GM23338 (cell line): ENCODE measurements at regions not wholly inside any gene's neighbourhood (a gene's known extent, or its start where the extent isn't known, plus 50 kb on each side); places are given as distances from the start of the nearest gene placed in this dataset.

ENCODE experiments used
- ATAC-seq: fragments of 200-7000 bp; cut with Tn5 transposase; 3 replicates; pipeline ENCODE4 v1.9.1; 2020
- DNase-seq: peaks from one replicate; pipeline ENCODE4 v3.0.0-alpha.2; 2015; ENCODE audit warnings: low spot score
- H2AFZ ChIP-seq: fragments of 200-600 bp; sonication (generic); 2 replicates; pipeline ENCODE4 v1.8.0; 2016; ENCODE audit warnings: antibody characterized with exemption, mild to moderate bottlenecking, moderate library complexity
- H3F3A ChIP-seq: fragments of 200-600 bp; sonication (generic); replicated peaks from 2 replicates; pipeline ENCODE4 v1.8.0; 2017; ENCODE audit warnings: antibody characterized with exemption, mixed run types, low read depth
- H3K27ac ChIP-seq: fragments of 200-600 bp; sonication (generic); 2 replicates; pipeline ENCODE4 v1.6.1; 2016; ENCODE audit warnings: low read depth
- H3K27me3 ChIP-seq: fragments of 200-600 bp; sonication (generic); 2 replicates; pipeline ENCODE4 v1.8.0; 2016; ENCODE audit warnings: mild to moderate bottlenecking, mixed run types, moderate library complexity; ENCODE audit not compliant: insufficient read depth
- H3K36me3 ChIP-seq: fragments of 200-600 bp; sonication (generic); 2 replicates; pipeline ENCODE4 v1.8.0; 2016; ENCODE audit warnings: mild to moderate bottlenecking; ENCODE audit not compliant: insufficient read depth
- H3K4me1 ChIP-seq: fragments of 200-600 bp; sonication (generic); 2 replicates; pipeline ENCODE4 v1.8.0; 2016; ENCODE audit warnings: mild to moderate bottlenecking, moderate library complexity; ENCODE audit not compliant: insufficient read depth
- H3K4me2 ChIP-seq: fragments of 200-600 bp; sonication (generic); 2 replicates; pipeline ENCODE4 v1.7.1; 2017; ENCODE audit warnings: mixed run types
- H3K4me3 ChIP-seq: fragments of 200-600 bp; sonication (generic); 2 replicates; pipeline ENCODE4 v1.6.1; 2016; ENCODE audit warnings: mixed run types
- H3K79me2 ChIP-seq: fragments of 200-600 bp; sonication (generic); replicated peaks from 2 replicates; pipeline ENCODE4 v1.8.0; 2017; ENCODE audit warnings: mild to moderate bottlenecking; ENCODE audit not compliant: insufficient read depth
- H3K9me2 ChIP-seq: fragments of 200-600 bp; sonication (generic); 2 replicates; pipeline ENCODE4 v1.8.0; 2017; ENCODE audit not compliant: insufficient read depth
- H4K20me1 ChIP-seq: fragments of 200-600 bp; sonication (generic); replicated peaks from 2 replicates; pipeline ENCODE4 v1.8.0; 2017; ENCODE audit warnings: mild to moderate bottlenecking; ENCODE audit not compliant: insufficient read depth
- H3K27ac Mint-ChIP-seq: 2 replicates; pipeline ENCODE4 v1.8.0; 2020; ENCODE audit warnings: inconsistent platforms, mild to moderate bottlenecking, moderate library complexity, mixed read lengths
- H3K27me3 Mint-ChIP-seq: 3 replicates; pipeline ENCODE4 v1.8.0; 2022; ENCODE audit warnings: low read depth, mild to moderate bottlenecking, moderate library complexity, mixed read lengths, inconsistent platforms; ENCODE audit not compliant: insufficient read depth, poor library complexity
- H3K36me3 Mint-ChIP-seq: 3 replicates; pipeline ENCODE4 v1.8.0; 2021; ENCODE audit warnings: low read depth, mild to moderate bottlenecking, inconsistent platforms, moderate library complexity, mixed read lengths
- H3K4me1 Mint-ChIP-seq: 3 replicates; pipeline ENCODE4 v1.8.0; 2020; ENCODE audit warnings: mild to moderate bottlenecking, inconsistent platforms, mixed read lengths
- H3K4me3 Mint-ChIP-seq: 3 replicates; pipeline ENCODE4 v1.8.0; 2021; ENCODE audit warnings: moderate library complexity, mild to moderate bottlenecking, inconsistent platforms, mixed read lengths
- H3K9me3 Mint-ChIP-seq: 3 replicates; pipeline ENCODE4 v1.8.0; 2020; ENCODE audit warnings: moderate library complexity, mild to moderate bottlenecking, inconsistent platforms, mixed read lengths
- EZH2phosphoT487 ChIP-seq: fragments of 200-600 bp; sonication (generic); IDR thresholded peaks from one replicate; pipeline ENCODE4 v1.8.1; 2018; ENCODE audit warnings: antibody characterized with exemption; ENCODE audit not compliant: unreplicated experiment
- JUNB ChIP-seq: IDR thresholded peaks from one replicate; pipeline ENCODE4 v1.6.1; 2016; ENCODE audit warnings: antibody characterized with exemption; ENCODE audit not compliant: unreplicated experiment
- POLR2AphosphoS5 ChIP-seq: IDR thresholded peaks from 2 replicates; pipeline ENCODE4 v1.6.1; 2016; ENCODE audit warnings: antibody characterized with exemption, low read depth
- ZNF114 ChIP-seq: fragments of 250-450 bp; sonication (Bioruptor Pico); IDR thresholded peaks from 2 replicates; pipeline ENCODE4 v1.5.0; 2020; ENCODE audit warnings: mild to moderate bottlenecking, moderate library complexity
- ZNF331 ChIP-seq: fragments of 250-450 bp; sonication (Bioruptor Pico); IDR thresholded peaks from 2 replicates; pipeline ENCODE4 v1.5.0; 2020; ENCODE audit warnings: low read depth, mild to moderate bottlenecking, moderate library complexity
- TF ChIP-seq, protein P1 (sequence below): fragments of 250-450 bp; sonication (Bioruptor Pico); IDR thresholded peaks from 2 replicates; pipeline ENCODE4 v1.5.0; 2020; ENCODE audit warnings: mild to moderate bottlenecking, moderate library complexity

DNA sequence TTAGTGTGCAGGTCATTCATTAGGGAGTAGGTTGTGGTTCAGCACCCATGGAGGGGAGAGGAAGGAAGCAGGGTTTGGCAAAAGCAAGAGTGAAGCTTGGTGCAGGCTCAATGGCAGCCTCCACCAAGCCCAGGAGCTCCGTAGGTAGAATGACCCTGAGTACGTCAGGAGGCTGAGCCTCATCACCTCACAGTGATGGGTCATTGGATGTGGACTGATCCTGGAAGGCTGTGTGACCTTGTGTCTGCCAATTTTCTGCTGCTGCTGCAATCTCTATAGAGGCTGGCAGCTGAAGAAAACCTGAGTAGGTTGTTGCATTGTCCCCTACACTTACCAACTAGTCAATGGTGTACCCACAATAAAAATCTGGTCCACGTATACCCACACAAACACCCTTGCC lies 173.1 kb downstream of the ASCL1 start:
- Mint-ChIP-seq H3K36me3 (no peaks in the 10 kb centered on the region), H3K9me3 (peaks cover 5% of the 10 kb centered on the region), H3K27me3 (no peaks in the 10 kb centered on the region), H3K27ac (no peak overlapping the region), H3K4me1 (no peaks in the 10 kb centered on the region), H3K4me3 (no peak overlapping the region)
- TF ChIP-seq, protein P1, sequence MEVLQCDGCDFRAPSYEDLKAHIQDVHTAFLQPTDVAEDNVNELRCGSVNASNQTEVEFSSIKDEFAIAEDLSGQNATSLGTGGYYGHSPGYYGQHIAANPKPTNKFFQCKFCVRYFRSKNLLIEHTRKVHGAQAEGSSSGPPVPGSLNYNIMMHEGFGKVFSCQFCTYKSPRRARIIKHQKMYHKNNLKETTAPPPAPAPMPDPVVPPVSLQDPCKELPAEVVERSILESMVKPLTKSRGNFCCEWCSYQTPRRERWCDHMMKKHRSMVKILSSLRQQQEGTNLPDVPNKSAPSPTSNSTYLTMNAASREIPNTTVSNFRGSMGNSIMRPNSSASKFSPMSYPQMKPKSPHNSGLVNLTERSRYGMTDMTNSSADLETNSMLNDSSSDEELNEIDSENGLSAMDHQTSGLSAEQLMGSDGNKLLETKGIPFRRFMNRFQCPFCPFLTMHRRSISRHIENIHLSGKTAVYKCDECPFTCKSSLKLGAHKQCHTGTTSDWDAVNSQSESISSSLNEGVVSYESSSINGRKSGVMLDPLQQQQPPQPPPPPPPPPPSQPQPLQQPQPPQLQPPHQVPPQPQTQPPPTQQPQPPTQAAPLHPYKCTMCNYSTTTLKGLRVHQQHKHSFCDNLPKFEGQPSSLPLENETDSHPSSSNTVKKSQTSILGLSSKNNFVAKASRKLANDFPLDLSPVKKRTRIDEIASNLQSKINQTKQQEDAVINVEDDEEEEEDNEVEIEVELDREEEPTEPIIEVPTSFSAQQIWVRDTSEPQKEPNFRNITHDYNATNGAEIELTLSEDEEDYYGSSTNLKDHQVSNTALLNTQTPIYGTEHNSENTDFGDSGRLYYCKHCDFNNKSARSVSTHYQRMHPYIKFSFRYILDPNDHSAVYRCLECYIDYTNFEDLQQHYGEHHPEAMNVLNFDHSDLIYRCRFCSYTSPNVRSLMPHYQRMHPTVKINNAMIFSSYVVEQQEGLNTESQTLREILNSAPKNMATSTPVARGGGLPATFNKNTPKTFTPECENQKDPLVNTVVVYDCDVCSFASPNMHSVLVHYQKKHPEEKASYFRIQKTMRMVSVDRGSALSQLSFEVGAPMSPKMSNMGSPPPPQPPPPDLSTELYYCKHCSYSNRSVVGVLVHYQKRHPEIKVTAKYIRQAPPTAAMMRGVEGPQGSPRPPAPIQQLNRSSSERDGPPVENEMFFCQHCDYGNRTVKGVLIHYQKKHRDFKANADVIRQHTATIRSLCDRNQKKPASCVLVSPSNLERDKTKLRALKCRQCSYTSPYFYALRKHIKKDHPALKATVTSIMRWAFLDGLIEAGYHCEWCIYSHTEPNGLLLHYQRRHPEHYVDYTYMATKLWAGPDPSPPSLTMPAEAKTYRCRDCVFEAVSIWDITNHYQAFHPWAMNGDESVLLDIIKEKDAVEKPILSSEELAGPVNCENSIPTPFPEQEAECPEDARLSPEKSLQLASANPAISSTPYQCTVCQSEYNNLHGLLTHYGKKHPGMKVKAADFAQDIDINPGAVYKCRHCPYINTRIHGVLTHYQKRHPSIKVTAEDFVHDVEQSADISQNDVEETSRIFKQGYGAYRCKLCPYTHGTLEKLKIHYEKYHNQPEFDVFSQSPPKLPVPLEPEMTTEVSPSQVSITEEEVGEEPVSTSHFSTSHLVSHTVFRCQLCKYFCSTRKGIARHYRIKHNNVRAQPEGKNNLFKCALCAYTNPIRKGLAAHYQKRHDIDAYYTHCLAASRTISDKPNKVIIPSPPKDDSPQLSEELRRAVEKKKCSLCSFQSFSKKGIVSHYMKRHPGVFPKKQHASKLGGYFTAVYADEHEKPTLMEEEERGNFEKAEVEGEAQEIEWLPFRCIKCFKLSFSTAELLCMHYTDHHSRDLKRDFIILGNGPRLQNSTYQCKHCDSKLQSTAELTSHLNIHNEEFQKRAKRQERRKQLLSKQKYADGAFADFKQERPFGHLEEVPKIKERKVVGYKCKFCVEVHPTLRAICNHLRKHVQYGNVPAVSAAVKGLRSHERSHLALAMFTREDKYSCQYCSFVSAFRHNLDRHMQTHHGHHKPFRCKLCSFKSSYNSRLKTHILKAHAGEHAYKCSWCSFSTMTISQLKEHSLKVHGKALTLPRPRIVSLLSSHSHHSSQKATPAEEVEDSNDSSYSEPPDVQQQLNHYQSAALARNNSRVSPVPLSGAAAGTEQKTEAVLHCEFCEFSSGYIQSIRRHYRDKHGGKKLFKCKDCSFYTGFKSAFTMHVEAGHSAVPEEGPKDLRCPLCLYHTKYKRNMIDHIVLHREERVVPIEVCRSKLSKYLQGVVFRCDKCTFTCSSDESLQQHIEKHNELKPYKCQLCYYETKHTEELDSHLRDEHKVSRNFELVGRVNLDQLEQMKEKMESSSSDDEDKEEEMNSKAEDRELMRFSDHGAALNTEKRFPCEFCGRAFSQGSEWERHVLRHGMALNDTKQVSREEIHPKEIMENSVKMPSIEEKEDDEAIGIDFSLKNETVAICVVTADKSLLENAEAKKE (CRISPR knock-in tag): no peak
- no peak for TF ChIP-seq ZNF331 (CRISPR knock-in tag)
- TF ChIP-seq ZNF114 (CRISPR knock-in tag): no peak
- no peak for TF ChIP-seq EZH2phosphoT487
- no peak overlapping the region for H2AFZ ChIP-seq
- H3K27me3 ChIP-seq: no peaks in the 10 kb centered on the region
- DNase-seq (no peak), ATAC-seq (no peak)
- no peaks in the 10 kb centered on the region for H4K20me1 ChIP-seq
- no peaks in the 10 kb centered on the region for H3K79me2 ChIP-seq
- no peaks in the 10 kb centered on the region; the same call in 1 of the 2 replicates for H3K36me3 ChIP-seq
- H3K9me2 ChIP-seq: peaks cover 6% of the 10 kb centered on the region; the same call in 1 of the 2 replicates
- no peak overlapping the region for H3K4me3 ChIP-seq
- no peak overlapping the region for H3K27ac ChIP-seq
- H3K4me2 ChIP-seq: no peak overlapping the region
- H3F3A ChIP-seq: no peaks in the 10 kb centered on the region
- no peaks in the 10 kb centered on the region for H3K4me1 ChIP-seq

- Histone ChIP-seq H4K20me1 (no peaks in the 10 kb centered on the region), H3K4me3 (no peak overlapping the region), H3K27ac (no peak overlapping the region), H3K4me2 (no peak overlapping the region), H2AFZ (no peak overlapping the region), H3F3A (no peaks in the 10 kb centered on the region), H3K4me1 (peaks cover 5% of the 10 kb centered on the region; the same call in 1 of the 2 replicates), H3K36me3 (no peaks in the 10 kb centered on the region), H3K79me2 (no peaks in the 10 kb centered on the region), H3K27me3 (no peaks in the 10 kb centered on the region), H3K9me2 (no peaks in the 10 kb centered on the region)
- H3K27ac Mint-ChIP-seq: no peak overlapping the region; the same call in 1 of the 2 replicates
- H3K4me1 Mint-ChIP-seq: peaks cover 9% of the 10 kb centered on the region
- peaks cover 2% of the 10 kb centered on the region for H3K27me3 Mint-ChIP-seq
- H3K36me3 Mint-ChIP-seq: no peaks in the 10 kb centered on the region
- no peak overlapping the region for H3K4me3 Mint-ChIP-seq
- peaks cover 3% of the 10 kb centered on the region for H3K9me3 Mint-ChIP-seq
- no peak for DNase-seq
- no peak for ATAC-seq
- TF ChIP-seq, protein P1 (CRISPR knock-in tag): no peak
- no peak for TF ChIP-seq POLR2AphosphoS5
- TF ChIP-seq JUNB: no peak
These were observed 181.1 kb downstream of the ASCL1 start for GRCh38 chr12:103138538-103138937.
